Glutamatergic neuron (in vitro differentiated cells): ENCODE measurements at regions not wholly inside any gene's neighbourhood (a gene's known extent, or its start where the extent isn't known, plus 50 kb on each side); places are given as distances from the start of the nearest gene placed in this dataset.

ENCODE experiments used
- DNase-seq: peaks from one replicate; pipeline ENCODE4 v3.0.0; 2022
- H3K27ac Mint-ChIP-seq: one replicate; pipeline ENCODE4 v1.8.0; 2020; ENCODE audit warnings: mild to moderate bottlenecking, mixed read lengths, inconsistent platforms; ENCODE audit not compliant: unreplicated experiment
- H3K27me3 Mint-ChIP-seq: one replicate; pipeline ENCODE4 v1.8.0; 2020; ENCODE audit warnings: mild to moderate bottlenecking, moderate library complexity, mixed read lengths, inconsistent platforms; ENCODE audit not compliant: unreplicated experiment
- H3K36me3 Mint-ChIP-seq: one replicate; pipeline ENCODE4 v1.8.0; 2020; ENCODE audit warnings: mild to moderate bottlenecking, mixed read lengths, inconsistent platforms; ENCODE audit not compliant: unreplicated experiment
- H3K4me1 Mint-ChIP-seq: one replicate; pipeline ENCODE4 v1.8.0; 2020; ENCODE audit warnings: mild to moderate bottlenecking, low read depth, mixed read lengths, inconsistent platforms; ENCODE audit not compliant: unreplicated experiment
- H3K4me3 Mint-ChIP-seq: one replicate; pipeline ENCODE4 v1.8.0; 2020; ENCODE audit warnings: mild to moderate bottlenecking, mixed read lengths, inconsistent platforms; ENCODE audit not compliant: unreplicated experiment
- H3K9me3 Mint-ChIP-seq: one replicate; pipeline ENCODE4 v1.8.0; 2020; ENCODE audit warnings: mild to moderate bottlenecking, moderate library complexity, mixed read lengths, inconsistent platforms; ENCODE audit not compliant: unreplicated experiment
- CTCF ChIP-seq: fragments of 200-600 bp; sonication (generic); IDR thresholded peaks from one replicate; pipeline ENCODE4 v1.5.0; 2021; ENCODE audit not compliant: partially characterized antibody, unreplicated experiment

DNA sequence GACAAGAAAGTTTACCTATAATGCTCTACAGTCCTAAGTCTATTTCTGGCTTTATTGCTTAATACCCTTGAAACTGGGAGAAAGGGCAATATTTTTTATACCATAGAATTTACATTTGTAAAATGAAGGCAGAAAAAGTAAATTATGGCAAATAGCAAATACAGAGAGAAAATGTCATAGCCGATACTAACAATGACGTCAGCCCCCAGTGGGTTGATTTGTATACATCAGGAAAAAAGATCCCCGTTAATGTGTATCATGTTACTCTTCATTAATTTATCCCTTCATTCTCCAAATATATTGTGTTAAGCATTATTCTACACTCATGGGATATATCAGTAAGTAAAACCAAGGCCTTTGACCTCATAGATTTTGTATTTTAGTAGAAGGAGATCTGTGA, 445.1 kb upstream of the SYT1 start:
- Mint-ChIP-seq H3K9me3 (no peaks in the 10 kb centered on the region), H3K4me3 (no peak overlapping the region), H3K27me3 (no peaks in the 10 kb centered on the region), H3K4me1 (peaks cover 16% of the 10 kb centered on the region), H3K27ac (no peak overlapping the region), H3K36me3 (no peaks in the 10 kb centered on the region)
- DNase-seq, result no peak
- TF ChIP-seq CTCF, result no peak

DNA sequence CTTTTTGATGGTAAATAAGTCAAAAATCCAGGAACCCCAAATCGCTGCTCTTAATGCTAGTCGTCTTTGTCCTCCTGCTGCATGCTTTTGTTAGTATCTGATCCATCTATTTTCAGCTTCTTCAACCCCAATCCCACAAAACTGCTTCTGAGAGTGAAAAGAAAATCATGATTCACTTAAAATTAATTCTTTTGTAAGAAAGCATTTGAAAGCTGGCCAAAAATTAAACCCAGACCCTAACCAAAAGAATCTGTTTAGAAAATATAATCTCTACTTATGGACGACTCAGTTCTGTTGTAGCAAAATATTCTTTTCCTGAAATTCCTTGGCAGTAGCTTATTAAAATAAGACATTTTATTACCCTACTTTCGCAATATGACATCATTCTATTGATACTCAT, 443.6 kb upstream of the SYT1 start:
- Mint-ChIP-seq H3K27me3 (no peaks in the 10 kb centered on the region), H3K4me1 (peaks cover 16% of the 10 kb centered on the region)

DNA sequence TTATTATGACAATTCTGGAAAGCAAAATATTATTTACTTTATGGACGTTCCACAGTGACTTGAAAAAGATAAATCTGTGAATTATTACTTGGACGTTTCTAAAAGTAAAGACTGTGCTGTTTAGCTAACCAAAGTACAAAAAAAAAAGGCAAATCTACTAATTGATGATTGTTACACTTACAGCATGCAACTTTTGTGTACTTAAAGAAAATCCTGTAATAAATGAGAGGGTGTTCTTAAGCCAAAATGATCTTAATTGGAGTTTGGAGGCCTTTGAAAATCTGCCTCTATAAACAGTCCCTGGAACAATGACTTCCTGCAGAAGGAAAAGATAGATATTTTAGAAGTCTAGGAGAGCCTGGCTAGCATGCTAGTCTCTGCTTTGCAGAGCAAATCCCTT, 434.0 kb upstream of the SYT1 start:
- Mint-ChIP-seq H3K36me3 (no peaks in the 10 kb centered on the region), H3K27me3 (no peaks in the 10 kb centered on the region), H3K4me1 (peaks cover 2% of the 10 kb centered on the region), H3K27ac (no peak overlapping the region), H3K9me3 (no peaks in the 10 kb centered on the region), H3K4me3 (no peak overlapping the region)
- DNase-seq, result no peak
- TF ChIP-seq CTCF, result no peak

More for the DNA sequence above, 443.6 kb upstream of the SYT1 start:
- H3K27ac Mint-ChIP-seq, result no peak overlapping the region
- TF ChIP-seq CTCF, result no peak
- no peaks in the 10 kb centered on the region for H3K9me3 Mint-ChIP-seq
- no peak for DNase-seq
- H3K36me3 Mint-ChIP-seq, result no peaks in the 10 kb centered on the region
- no peak overlapping the region for H3K4me3 Mint-ChIP-seq

DNA sequence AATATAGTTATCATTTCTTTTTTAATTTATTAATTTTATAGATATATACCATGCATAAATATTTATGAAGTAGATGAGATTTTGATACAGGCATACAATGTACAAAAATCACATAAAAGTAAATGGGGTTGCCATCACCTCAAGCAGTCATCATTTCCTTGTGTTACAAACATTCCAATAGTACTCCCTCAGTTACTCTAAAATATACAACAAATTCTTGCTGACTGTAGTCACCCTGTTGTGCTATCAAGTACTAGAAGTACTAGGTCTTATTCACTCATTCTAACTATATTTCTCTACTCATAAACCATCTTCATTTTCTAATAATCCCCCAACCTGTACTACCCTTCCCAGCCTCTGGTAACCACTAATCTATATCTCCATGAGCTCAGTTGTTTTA, 432.6 kb upstream of the SYT1 start:
- Mint-ChIP-seq H3K9me3 (no peaks in the 10 kb centered on the region), H3K27me3 (no peaks in the 10 kb centered on the region), H3K27ac (no peak overlapping the region), H3K36me3 (no peaks in the 10 kb centered on the region), H3K4me1 (peaks cover 1% of the 10 kb centered on the region), H3K4me3 (no peak overlapping the region)
- DNase-seq, result no peak
- no peak for TF ChIP-seq CTCF

- no peak for DNase-seq
- H3K4me3 Mint-ChIP-seq, result no peak overlapping the region
- H3K36me3 Mint-ChIP-seq, result peaks cover 8% of the 10 kb centered on the region
- no peak overlapping the region for H3K27ac Mint-ChIP-seq
- no peaks in the 10 kb centered on the region for H3K27me3 Mint-ChIP-seq
- H3K9me3 Mint-ChIP-seq, result peaks cover 4% of the 10 kb centered on the region
- TF ChIP-seq CTCF, result no peak
- no peaks in the 10 kb centered on the region for H3K4me1 Mint-ChIP-seq
Observed at GRCh38 chr12:78439666-78440065, 424.9 kb upstream of the SYT1 start.
